Kidney tubule cell (primary cell): ENCODE measurements at regions not wholly inside any gene's neighbourhood (a gene's known extent, or its start where the extent isn't known, plus 50 kb on each side); places are given as distances from the start of the nearest gene placed in this dataset.

Source experiments
- DNase-seq: peaks from one replicate; pipeline ENCODE4 v3.0.0-alpha.2; 2018; ENCODE audit warnings: low spot score

- DNase-seq = no peak
Observed at GRCh38 chr6:156562636-156563035, 214.5 kb upstream of the ARID1B start.

- no peak for DNase-seq
Observed at GRCh38 chr6:156562019-156562418, 215.2 kb upstream of the ARID1B start.

- no peak for DNase-seq
Observed at GRCh38 chr6:156560476-156560875, 216.7 kb upstream of the ARID1B start.

GRCh38 chr6:156559162-156559690, 218.0 kb upstream of the ARID1B start:
- no peak for DNase-seq

- DNase-seq = no peak
Observed at GRCh38 chr6:156557911-156558259, 219.3 kb upstream of the ARID1B start.

GRCh38 chr6:156557251-156557910, 219.8 kb upstream of the ARID1B start:
- DNase-seq = peak; percentile 29

- no peak for DNase-seq
Observed at GRCh38 chr6:156556811-156557210, 220.4 kb upstream of the ARID1B start.

GRCh38 chr6:156555116-156555515, 222.1 kb upstream of the ARID1B start:
- DNase-seq = no peak

- DNase-seq = no peak
Observed at GRCh38 chr6:156554160-156554559, 223.0 kb upstream of the ARID1B start.

GRCh38 chr6:156552849-156553248, 224.3 kb upstream of the ARID1B start:
- no peak for DNase-seq

- no peak for DNase-seq
Observed at GRCh38 chr6:156550949-156551348, 226.2 kb upstream of the ARID1B start.

- no peak for DNase-seq
Observed at GRCh38 chr6:156545931-156546330, 231.2 kb upstream of the ARID1B start.

- no peak for DNase-seq
Observed at GRCh38 chr6:156545021-156545420, 232.2 kb upstream of the ARID1B start.

GRCh38 chr6:156544046-156544445, 233.1 kb upstream of the ARID1B start:
- no peak for DNase-seq

- no peak for DNase-seq
Observed at GRCh38 chr6:156543431-156543830, 233.7 kb upstream of the ARID1B start.

- no peak for DNase-seq
Observed at GRCh38 chr6:156538875-156539660, 238.1 kb upstream of the ARID1B start.

- DNase-seq = no peak
Observed at GRCh38 chr6:156534594-156534993, 242.6 kb upstream of the ARID1B start.

GRCh38 chr6:156533872-156534524, 243.2 kb upstream of the ARID1B start:
- DNase-seq = no peak

GRCh38 chr6:156526081-156526480, 251.1 kb upstream of the ARID1B start:
- DNase-seq = no peak

GRCh38 chr6:156525541-156525940, 251.6 kb upstream of the ARID1B start:
- no peak for DNase-seq

- DNase-seq = no peak
Observed at GRCh38 chr6:156519940-156520339, 257.2 kb upstream of the ARID1B start.

GRCh38 chr6:156517088-156517487, 260.1 kb upstream of the ARID1B start:
- DNase-seq = no peak

GRCh38 chr6:156515242-156515641, 261.9 kb upstream of the ARID1B start:
- DNase-seq = no peak
